GM21825 (cell line): ENCODE measurements at regions not wholly inside any gene's neighbourhood (a gene's known extent, or its start where the extent isn't known, plus 50 kb on each side); places are given as distances from the start of the nearest gene placed in this dataset.

Source experiments
- ATAC-seq: cut with Tn5 transposase; IDR thresholded peaks from one replicate; pipeline ENCODE4 v1.9.1; 2021; ENCODE audit warnings: mild to moderate bottlenecking, moderate library complexity; ENCODE audit not compliant: unreplicated experiment

- ATAC-seq = peak; percentile 47
These were observed 358.9 kb downstream of the DEPDC1B start for GRCh38 chr5:60340965-60341471.

- no peak for ATAC-seq
These were observed 359.6 kb downstream of the DEPDC1B start for GRCh38 chr5:60340326-60340725.

- ATAC-seq = no peak
These were observed 360.2 kb downstream of the DEPDC1B start for GRCh38 chr5:60339691-60340201.

GRCh38 chr5:60338846-60339245, 361.1 kb downstream of the DEPDC1B start:
- ATAC-seq = no peak

GRCh38 chr5:60336491-60336890, 363.5 kb downstream of the DEPDC1B start:
- ATAC-seq = no peak

- ATAC-seq = no peak
These were observed 364.1 kb downstream of the DEPDC1B start for GRCh38 chr5:60335913-60336312.

- ATAC-seq = no peak
These were observed 365.7 kb downstream of the DEPDC1B start for GRCh38 chr5:60334281-60334713.

- ATAC-seq = no peak
These were observed 366.9 kb downstream of the DEPDC1B start for GRCh38 chr5:60333005-60333571.

GRCh38 chr5:60332244-60333004, 367.5 kb downstream of the DEPDC1B start:
- ATAC-seq = no peak

GRCh38 chr5:60330236-60330635, 369.7 kb downstream of the DEPDC1B start:
- no peak for ATAC-seq

- ATAC-seq = no peak
These were observed 374.1 kb downstream of the DEPDC1B start for GRCh38 chr5:60325870-60326269.

GRCh38 chr5:60323596-60323995, 376.4 kb downstream of the DEPDC1B start:
- ATAC-seq = no peak

GRCh38 chr5:60312098-60312497, 387.9 kb downstream of the DEPDC1B start:
- no peak for ATAC-seq

- no peak for ATAC-seq
These were observed 400.0 kb downstream of the DEPDC1B start for GRCh38 chr5:60299944-60300343.

- no peak for ATAC-seq
These were observed 402.3 kb downstream of the DEPDC1B start for GRCh38 chr5:60297658-60298057.

- ATAC-seq = no peak
These were observed 401.9 kb upstream of the PDE4D start for GRCh38 chr5:60295423-60295822.

- no peak for ATAC-seq
These were observed 400.0 kb upstream of the PDE4D start for GRCh38 chr5:60293518-60293917.

GRCh38 chr5:60287174-60287771, 393.7 kb upstream of the PDE4D start:
- peak; percentile 91 for ATAC-seq

GRCh38 chr5:60285910-60286309, 392.4 kb upstream of the PDE4D start:
- ATAC-seq = no peak

GRCh38 chr5:60280943-60281342, 387.4 kb upstream of the PDE4D start:
- no peak for ATAC-seq

GRCh38 chr5:60277941-60278340, 384.4 kb upstream of the PDE4D start:
- ATAC-seq = no peak

GRCh38 chr5:60274747-60275146, 381.2 kb upstream of the PDE4D start:
- no peak for ATAC-seq
